Stimulated activated CD8-positive, alpha-beta memory T cell treated with anti-CD3 and anti-CD28 coated beads, Interleukin-15, amount 100 ng/mL, for 4 hours (primary cell): ENCODE measurements at regions not wholly inside any gene's neighbourhood (a gene's known extent, or its start where the extent isn't known, plus 50 kb on each side); places are given as distances from the start of the nearest gene placed in this dataset.

Source experiments
- DNase-seq, 2 donors: peaks; one replicate each; pipeline ENCODE4 v3.0.0-alpha.2; 2020; ENCODE audit warnings: low read depth in 2 of 2

DNA sequence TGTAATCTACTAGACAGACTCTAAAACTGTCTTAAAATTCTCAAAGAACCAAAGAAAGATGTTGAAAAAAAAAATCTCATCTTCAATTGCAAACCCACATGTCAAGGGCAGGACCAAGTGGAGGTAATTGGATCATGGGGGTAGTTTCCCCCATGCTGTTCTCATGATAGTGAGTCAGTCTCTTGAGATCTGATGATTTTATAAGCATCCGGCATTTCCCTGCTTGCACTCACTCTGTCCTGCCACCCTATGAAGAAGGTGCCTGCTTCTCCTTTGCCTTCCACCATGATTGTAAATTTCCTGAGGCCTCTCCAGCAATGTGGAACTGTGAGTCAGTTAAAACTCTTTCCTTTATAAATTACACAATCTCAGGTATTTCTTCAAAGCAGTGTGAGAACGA is 257.0 kb downstream of the HHIPL2 start:
- no peak for DNase-seq

- DNase-seq = no peak
Measured at GRCh38 chr1:222288053-222288452, 259.9 kb downstream of the HHIPL2 start.

DNA sequence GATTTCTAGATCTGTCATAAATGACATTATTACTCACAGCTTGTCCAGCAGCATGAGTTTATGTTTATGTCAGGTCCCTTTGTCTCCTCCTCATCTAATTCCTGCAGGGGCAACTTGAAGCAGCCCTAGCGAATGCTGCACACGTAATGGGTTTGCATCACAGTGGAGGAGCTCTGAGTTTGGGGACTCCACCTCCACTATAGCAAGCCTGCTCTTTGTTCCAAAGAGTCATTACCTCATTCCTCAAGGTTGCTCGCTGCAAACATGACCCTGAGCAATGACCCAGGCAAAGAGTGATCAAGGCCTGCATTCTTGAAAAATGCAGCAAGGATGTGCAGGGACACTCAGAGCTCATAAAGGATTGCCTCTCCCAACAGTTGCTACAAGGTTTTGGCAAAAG is 261.9 kb downstream of the HHIPL2 start:
- no peak for DNase-seq

DNA sequence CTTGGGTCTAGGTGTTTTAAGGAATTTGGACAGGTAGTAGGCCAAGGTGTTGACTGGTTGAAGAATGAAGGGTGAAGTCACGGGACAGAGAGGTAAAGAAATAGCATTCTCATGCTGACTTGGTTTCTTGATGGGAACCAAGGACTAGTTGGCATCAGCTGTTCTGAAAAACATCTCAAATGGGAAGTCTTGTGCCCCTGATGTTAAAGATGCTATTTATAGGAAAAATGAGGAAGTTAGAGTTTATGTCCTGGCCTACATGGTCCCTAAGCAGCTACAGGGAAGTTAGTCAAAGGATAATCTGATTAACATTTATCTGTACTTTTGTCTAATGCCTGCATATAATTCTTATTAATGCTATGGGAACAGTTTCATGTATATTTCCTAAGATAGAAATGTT is 262.4 kb downstream of the HHIPL2 start:
- DNase-seq = no peak

GRCh38 chr1:222284466-222284865 is 263.4 kb downstream of the HHIPL2 start:
- DNase-seq = no peak

- no peak for DNase-seq
Measured at GRCh38 chr1:222283147-222283768, 264.6 kb downstream of the HHIPL2 start.

DNA sequence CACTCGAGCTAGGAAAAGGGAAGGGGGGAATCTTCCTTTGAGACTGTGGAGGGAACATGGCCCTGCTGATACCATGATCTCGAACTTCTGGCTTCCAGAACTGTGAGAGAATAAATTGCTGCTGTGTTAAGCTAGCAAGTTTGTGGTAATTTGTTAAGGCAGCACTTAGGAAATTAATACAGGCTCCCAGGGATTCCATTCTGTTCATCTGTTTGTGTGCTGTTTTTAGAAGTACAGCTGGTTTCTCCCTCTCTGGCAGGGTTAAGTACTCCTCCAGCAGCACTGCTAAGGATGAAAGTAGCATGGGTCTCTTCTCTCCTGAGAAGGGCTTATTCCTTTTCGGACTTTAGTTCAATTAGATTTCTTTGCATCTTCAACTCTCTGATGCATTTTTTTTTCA is 268.3 kb downstream of the HHIPL2 start:
- DNase-seq = no peak

DNA sequence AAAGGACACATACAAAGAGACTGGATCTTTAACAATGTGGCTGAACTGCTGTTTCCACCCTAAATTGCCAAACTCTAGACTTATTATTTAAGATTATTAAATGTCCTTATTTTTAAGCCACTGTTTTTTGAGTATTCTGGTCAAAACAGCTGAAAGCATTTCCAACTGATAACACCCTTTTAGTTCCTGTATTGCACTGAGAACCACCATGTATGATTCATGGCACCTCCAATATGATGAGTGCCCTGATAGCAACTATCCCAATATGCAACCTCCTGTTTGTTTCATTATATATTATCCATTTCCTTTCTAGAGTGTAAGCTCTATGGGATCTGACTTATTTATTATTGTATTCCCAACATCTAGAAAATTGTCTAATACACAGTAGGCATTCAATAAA is 269.4 kb downstream of the HHIPL2 start:
- no peak for DNase-seq

DNA sequence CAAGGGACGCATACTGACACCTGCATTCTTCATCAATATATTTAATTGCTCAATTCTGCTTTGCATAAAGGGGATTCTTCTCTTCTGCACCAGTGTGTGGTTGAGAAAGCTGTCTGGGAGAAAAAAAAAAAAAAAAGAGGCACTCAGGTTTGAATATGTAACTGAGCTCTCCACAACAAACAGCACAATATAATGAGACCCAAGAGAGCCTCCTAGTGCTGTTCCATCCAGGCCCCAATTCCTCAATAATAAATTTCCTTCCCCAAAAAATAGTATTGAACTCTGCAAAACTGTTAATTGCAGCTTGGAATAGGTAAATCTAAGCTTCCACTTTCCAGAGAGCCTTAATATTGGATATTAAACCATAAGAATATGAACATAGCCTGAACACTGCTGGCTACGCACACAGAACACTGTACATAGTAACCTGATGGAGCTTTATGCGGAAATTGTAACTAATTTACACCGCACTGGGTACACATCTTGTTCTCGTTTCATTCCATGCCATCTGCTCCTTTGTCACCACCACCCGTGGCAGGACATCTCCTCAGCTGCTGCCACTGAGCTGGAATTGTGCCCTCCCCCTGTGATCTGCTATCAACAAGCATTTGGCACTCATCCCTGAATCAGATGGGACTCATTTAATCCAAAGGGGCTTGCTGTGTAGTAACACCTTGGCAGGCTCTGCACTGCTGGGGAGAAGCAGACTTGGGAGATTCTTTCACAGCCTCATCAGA is 272.0 kb downstream of the HHIPL2 start:
- no peak for DNase-seq

DNA sequence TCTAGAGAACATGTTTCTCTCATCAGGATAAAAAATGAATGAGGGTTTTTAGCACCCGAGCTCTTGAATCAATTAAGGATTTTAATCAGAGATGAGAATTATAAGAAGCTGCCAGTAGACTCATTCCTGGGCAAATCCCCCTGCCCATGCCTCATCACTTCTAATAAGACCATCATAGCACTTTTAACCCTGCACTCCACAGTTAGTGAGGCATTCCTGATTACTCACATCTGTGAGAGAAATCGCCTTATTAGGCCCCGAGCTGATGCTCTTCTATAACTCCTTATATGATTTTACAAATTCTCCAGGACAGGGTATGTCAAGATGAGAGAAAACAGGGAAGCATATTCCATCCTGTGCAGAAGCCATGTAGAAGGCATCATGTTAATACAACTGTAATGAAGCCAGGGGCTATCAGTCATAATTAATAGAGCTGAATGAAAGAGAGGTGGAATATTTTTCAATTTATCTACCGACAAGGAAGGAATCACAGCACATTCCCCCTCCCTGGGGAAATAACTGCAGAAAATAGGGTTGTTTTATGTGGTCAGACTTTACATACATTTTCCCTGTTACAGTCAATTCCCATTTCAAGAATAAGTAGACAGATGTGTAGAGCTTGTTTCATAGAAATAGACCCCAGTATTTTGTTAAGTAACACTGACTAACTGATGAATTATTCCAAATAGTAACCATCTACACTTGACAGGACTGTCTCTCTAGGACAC is 272.7 kb downstream of the HHIPL2 start:
- DNase-seq = no peak

- no peak for DNase-seq
Measured at GRCh38 chr1:222266223-222267196, 281.4 kb downstream of the HHIPL2 start.

GRCh38 chr1:222263791-222264190 is 284.1 kb downstream of the HHIPL2 start:
- DNase-seq = no peak

DNA sequence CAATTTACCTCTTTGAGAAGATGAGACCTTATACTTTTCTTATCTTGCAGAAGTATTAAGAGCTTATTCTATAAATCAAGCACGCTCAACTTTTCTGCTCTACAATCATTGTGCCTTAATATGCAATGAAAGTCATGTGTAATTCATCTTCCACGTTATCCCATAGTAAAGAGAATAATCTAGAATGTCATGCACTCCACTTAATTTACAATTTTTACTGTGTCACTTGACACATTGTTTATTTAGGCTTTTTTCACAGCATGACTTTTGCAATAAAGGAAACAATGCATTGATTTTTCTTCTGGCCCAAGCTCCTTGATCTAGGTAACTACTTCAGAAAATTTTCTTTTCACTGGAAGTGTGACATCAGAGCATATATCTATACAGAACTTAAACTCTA is 290.9 kb downstream of the HHIPL2 start:
- DNase-seq = no peak

DNA sequence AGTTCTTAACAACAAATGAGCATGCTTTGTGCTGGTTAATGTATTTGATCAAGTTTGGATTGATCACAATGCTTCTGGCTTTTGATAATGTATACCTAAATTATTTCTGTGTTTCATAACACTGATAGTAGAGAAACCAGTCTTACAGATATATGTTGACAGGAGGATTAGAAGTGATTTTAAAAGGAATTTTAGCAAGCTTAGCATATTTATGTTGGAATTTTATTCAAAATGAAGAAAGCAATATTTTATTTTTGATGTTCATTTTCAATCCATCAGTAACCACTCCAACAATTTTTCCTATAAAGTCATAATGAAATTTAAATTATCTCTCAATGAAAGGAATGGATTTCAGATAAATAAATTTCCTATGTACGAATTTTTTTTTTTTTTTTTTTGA is 291.8 kb downstream of the HHIPL2 start:
- no peak for DNase-seq

DNA sequence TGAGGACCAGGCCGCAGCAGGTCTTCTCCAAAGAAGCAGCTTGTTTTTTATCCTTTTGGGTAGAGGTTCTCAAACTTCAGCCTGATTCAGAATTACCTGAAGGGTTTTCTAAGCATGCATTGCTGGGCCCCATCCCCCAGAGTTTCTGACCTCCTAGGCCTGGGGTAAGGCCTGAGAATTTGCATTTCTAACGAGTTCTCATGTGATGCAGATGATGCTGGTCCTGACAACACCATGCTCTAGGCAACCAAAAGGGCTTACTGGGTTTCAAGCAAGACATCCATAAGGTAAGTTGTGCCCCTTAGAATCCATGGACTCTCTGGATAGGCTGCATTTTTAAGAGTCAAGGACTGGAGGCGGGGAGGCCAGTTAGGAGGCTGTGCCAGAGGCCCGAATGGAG is 295.1 kb downstream of the HHIPL2 start:
- no peak for DNase-seq

GRCh38 chr1:222251847-222252246 is 296.1 kb downstream of the HHIPL2 start:
- no peak for DNase-seq

DNA sequence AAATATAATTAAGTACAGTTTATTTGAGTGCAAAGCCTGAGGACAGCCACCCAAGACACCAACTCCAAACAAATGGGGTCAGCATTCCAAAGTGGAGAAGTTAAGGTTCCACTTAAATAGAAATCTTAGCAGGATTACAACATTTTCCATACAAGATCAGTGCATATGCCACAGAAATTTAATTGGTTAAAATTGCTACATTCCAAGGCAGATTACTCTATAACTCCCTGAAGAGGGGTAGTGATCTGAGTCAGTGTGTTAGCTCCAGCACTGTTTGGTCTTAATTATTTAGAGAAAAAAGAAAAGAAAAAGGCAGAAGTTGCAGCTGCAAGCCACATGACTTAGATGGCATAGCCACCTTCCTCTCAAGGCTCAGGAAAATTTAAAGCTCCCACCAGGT is 297.5 kb downstream of the HHIPL2 start:
- no peak for DNase-seq

DNA sequence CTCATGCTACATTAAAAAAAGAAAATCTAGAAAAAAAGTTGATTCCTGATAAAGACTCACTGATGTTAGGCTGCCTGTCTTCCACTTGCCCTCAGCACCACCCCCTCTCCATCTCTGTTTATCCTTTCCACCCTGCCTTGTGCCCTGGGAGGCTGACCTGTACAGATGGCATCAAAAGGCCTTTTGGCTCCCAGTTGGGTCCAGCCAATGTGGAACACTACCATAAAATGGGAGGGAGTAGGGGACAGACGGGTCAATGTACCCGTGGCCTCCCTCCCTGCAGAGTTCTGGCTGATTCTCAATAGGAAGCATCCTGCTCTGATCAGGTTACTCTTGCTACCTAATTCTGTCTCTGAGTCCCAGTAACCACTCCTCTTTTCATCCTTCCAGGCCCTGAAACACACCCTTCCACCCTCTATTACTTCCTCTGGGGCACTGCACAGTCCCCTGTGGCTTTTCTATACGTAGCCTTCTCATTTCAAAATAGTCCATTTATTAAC is 300.0 kb downstream of the HHIPL2 start:
- DNase-seq = no peak

DNA sequence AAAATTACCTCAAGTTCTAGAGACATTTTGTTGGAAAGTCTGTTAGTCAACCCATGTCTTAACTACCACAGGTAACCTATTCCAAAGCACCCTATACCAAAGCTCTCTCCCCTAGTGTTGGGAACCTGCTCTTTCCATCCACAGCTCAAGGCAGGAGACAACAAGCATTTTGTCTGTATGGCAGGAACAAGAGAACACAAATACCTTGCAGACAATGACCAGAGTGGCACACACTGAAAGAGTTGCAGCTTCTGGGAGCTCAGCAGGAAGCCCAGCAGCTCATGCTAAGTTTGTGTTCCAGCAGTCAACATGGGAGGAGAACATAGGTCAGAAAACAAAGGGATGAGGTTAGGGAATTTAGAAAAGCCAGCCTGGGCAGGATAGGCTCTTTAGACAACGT is 300.8 kb downstream of the HHIPL2 start:
- DNase-seq = no peak

DNA sequence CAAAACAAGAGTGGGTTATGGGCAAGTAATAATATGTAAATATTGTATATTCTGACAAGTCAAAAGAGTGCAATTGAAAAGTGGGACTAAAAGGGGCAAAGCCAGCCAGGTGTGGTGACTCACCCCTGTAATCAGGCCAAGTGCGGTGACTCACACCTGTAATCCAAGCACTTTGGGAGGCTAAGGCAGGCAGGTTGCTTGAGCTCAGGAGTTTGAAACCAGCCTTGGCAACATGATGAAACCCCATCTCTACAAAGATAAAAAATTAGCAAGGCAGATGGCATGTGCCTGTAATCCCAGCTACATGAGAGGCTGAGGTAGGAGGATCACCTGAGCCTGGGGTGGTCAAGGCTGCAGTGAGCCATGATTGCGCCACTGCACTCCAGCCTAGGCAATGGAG is 304.0 kb downstream of the HHIPL2 start:
- DNase-seq = no peak

DNA sequence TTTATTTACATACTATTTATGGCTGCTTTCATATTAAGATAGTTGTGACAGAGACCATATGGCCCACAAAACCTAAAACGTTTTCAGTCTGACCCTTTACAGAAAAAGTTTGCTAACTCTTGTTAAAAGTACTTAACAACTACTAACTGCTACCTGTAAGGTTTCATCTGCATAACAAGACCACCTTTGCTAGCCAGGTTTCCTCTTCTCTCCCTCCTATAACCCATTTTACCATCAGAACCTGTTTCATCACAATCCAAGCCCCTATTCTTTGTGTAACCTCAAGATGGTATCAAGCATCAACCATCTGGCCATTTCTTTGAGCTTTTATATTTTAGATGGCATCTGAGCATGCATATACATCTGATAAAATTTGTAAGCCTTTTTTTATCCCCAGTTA is 305.4 kb downstream of the HHIPL2 start:
- no peak for DNase-seq

DNA sequence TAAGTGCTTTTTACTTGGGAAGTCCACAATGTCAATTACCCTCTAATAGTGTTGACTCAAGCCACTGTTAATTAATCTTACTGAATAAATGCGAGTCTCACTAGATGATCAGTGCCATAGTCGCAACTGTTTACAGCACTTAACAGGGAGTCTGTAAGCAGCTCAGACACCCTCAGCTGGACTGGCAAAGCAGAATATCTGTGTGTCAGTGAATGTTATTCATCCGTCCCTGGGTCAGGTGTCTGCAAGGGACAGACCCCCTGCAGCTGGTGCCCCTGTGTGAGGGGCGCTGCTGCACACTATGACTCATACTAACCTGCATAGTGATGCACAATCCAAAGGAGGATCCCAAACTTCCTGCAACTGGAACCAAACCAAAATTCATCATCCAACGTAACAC is 306.5 kb downstream of the HHIPL2 start:
- no peak for DNase-seq
